HFFc6 (cell line): ENCODE measurements at regions not wholly inside any gene's neighbourhood (a gene's known extent, or its start where the extent isn't known, plus 50 kb on each side); places are given as distances from the start of the nearest gene placed in this dataset.

Experiments
- DNase-seq: peaks from one replicate; pipeline ENCODE4 v3.0.0-alpha.2; 2018
- H3K27ac Mint-ChIP-seq: 2 replicates; pipeline ENCODE4 v1.8.0; 2020; ENCODE audit warnings: mild to moderate bottlenecking, mixed read lengths
- H3K27me3 Mint-ChIP-seq: 2 replicates; pipeline ENCODE4 v1.8.0; 2021; ENCODE audit warnings: mild to moderate bottlenecking, moderate library complexity, mixed read lengths; ENCODE audit not compliant: insufficient read depth
- H3K36me3 Mint-ChIP-seq: 2 replicates; pipeline ENCODE4 v1.8.0; 2021; ENCODE audit warnings: low read depth, mixed read lengths
- H3K4me1 Mint-ChIP-seq: 2 replicates; pipeline ENCODE4 v1.8.0; 2020; ENCODE audit warnings: low read depth, mixed read lengths
- H3K4me3 Mint-ChIP-seq: 2 replicates; pipeline ENCODE4 v1.8.0; 2020; ENCODE audit warnings: mild to moderate bottlenecking, moderate library complexity, mixed read lengths
- H3K9me3 Mint-ChIP-seq: 2 replicates; pipeline ENCODE4 v1.8.0; 2020; ENCODE audit warnings: mild to moderate bottlenecking, mixed read lengths
- TF ChIP-seq, protein P1 (sequence below): fragments of 200-600 bp; sonication (generic); IDR thresholded peaks from 2 replicates; pipeline ENCODE4 v1.5.0; 2021; ENCODE audit warnings: antibody characterized with exemption, mild to moderate bottlenecking

DNA sequence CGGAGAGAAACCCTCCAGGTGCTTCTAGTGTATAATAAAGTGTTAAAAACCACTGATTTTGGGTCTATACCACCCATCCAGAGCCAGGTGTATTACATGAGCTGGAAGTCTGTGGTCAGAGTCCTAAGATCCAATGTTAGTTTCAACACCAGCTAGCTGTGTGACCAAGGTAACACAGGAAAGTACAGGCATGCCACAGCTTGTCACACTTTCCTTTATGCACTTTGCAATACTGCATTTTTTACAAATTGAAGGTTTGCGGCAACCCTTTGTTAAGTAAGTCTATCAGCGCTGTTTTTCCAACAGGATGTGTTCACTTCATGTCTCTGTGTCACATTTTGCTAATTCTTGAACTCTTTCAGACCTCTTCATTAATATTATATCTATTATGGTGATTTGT is 201.3 kb upstream of the PRICKLE2 start:
- peaks cover 23% of the 10 kb centered on the region for H3K27me3 Mint-ChIP-seq

DNA sequence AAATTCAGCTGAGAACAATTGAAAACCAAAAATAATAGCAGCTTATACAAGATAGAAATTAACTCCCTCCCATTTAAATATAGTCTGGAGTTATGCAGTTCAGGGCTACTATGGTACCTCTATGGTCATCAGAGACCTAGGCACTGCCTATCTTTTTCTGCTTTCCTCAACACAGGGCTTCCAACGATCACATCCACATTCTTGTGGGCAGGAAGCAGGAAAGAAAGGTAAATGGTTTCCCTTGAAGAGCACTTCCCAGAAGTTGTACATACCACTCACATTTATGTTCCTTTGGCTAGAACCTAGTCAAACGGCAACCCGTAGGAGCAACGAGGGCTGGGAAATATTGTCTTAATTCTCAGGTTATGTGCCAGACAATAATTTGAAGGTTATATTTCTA is 197.7 kb upstream of the PRICKLE2 start:
- peaks cover 4% of the 10 kb centered on the region for H3K4me1 Mint-ChIP-seq
- H3K36me3 Mint-ChIP-seq, result no peaks in the 10 kb centered on the region
- TF ChIP-seq, protein P1, sequence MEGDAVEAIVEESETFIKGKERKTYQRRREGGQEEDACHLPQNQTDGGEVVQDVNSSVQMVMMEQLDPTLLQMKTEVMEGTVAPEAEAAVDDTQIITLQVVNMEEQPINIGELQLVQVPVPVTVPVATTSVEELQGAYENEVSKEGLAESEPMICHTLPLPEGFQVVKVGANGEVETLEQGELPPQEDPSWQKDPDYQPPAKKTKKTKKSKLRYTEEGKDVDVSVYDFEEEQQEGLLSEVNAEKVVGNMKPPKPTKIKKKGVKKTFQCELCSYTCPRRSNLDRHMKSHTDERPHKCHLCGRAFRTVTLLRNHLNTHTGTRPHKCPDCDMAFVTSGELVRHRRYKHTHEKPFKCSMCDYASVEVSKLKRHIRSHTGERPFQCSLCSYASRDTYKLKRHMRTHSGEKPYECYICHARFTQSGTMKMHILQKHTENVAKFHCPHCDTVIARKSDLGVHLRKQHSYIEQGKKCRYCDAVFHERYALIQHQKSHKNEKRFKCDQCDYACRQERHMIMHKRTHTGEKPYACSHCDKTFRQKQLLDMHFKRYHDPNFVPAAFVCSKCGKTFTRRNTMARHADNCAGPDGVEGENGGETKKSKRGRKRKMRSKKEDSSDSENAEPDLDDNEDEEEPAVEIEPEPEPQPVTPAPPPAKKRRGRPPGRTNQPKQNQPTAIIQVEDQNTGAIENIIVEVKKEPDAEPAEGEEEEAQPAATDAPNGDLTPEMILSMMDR, result no peak
- H3K27ac Mint-ChIP-seq, result no peak overlapping the region
- H3K4me3 Mint-ChIP-seq, result no peak overlapping the region
- H3K27me3 Mint-ChIP-seq, result peaks cover 30% of the 10 kb centered on the region
- H3K9me3 Mint-ChIP-seq, result no peaks in the 10 kb centered on the region
- no peak for DNase-seq

More for the DNA sequence above, 201.3 kb upstream of the PRICKLE2 start:
- no peaks in the 10 kb centered on the region for H3K36me3 Mint-ChIP-seq
- TF ChIP-seq, protein P1, result no peak
- H3K4me1 Mint-ChIP-seq, result no peaks in the 10 kb centered on the region
- no peak overlapping the region for H3K27ac Mint-ChIP-seq
- H3K9me3 Mint-ChIP-seq, result peaks cover 5% of the 10 kb centered on the region; the same call in 1 of the 2 replicates
- no peak overlapping the region for H3K4me3 Mint-ChIP-seq
- no peak for DNase-seq

DNA sequence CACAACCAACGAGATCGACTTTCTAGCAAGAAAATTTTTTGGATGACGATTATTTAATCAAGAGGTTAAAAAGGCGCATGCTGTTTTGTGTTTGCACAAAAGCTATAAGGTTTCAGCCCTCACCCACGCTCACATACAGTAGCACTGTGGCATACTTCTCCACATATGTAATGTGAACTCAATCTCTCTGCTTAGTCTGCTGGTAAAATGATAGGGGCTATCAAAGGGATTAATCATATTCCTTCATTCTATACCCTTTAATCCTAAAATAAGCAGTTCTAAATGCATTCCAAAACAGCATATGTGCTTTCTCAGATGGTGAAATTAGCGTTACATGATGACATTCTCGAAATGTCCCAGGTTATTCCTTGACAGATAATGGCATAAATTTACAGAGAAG is 196.9 kb upstream of the PRICKLE2 start:
- Mint-ChIP-seq H3K27ac (no peak overlapping the region), H3K4me1 (peaks cover 10% of the 10 kb centered on the region), H3K9me3 (no peaks in the 10 kb centered on the region), H3K4me3 (no peak overlapping the region), H3K36me3 (no peaks in the 10 kb centered on the region), H3K27me3 (peaks cover 30% of the 10 kb centered on the region)
- no peak for DNase-seq
- TF ChIP-seq, protein P1, result no peak

DNA sequence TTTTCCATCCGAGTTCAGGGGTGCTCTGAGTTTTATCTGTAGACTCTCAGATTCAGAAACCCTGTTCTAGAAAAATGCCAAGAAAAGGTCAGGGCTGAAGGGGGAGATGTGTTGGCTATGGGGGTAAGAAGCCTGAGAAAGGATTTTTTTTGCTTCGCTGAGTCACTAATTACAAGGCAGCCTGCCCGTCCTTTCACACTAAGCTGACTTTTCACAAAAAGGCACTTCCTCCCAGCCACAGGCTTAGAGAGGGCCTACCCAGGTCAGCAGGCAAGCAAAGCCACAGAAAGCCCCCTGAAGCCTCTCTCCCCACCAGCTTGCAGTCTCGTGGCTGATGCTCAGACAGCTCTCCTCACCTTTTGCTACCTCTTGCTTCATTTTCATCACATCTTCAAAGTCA is 192.6 kb upstream of the PRICKLE2 start:
- H3K4me1 Mint-ChIP-seq, result peaks cover 10% of the 10 kb centered on the region
- no peak for DNase-seq
- no peak overlapping the region for H3K4me3 Mint-ChIP-seq
- no peak overlapping the region for H3K27ac Mint-ChIP-seq
- no peaks in the 10 kb centered on the region for H3K9me3 Mint-ChIP-seq
- H3K27me3 Mint-ChIP-seq, result peaks cover 9% of the 10 kb centered on the region
- no peaks in the 10 kb centered on the region for H3K36me3 Mint-ChIP-seq
- TF ChIP-seq, protein P1, result no peak

DNA sequence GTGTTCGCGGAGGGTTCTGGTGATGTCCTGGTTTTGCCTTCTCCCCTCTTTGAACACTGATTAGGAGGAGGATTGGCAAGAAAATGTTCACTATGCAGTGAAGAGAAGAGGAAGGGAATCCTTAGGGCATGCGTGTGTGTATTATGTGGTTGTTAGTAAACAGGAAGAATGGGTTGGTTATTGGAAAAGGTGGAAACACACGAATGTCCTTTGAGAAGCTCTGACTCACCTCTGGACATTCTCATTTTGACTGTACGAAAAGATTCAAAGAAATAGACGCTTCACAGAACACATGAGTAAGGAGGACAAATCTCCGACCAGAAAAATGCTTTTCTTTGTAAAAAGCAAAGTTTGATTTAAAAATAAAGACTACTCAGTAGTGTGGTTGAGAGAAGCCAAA is 188.8 kb upstream of the PRICKLE2 start:
- H3K27ac Mint-ChIP-seq, result no peak overlapping the region
- peaks cover 16% of the 10 kb centered on the region for H3K4me1 Mint-ChIP-seq
- H3K36me3 Mint-ChIP-seq, result no peaks in the 10 kb centered on the region
- TF ChIP-seq, protein P1, result no peak
- peaks cover 2% of the 10 kb centered on the region for H3K27me3 Mint-ChIP-seq
- no peaks in the 10 kb centered on the region for H3K9me3 Mint-ChIP-seq
- DNase-seq, result no peak
- H3K4me3 Mint-ChIP-seq, result no peak overlapping the region

DNA sequence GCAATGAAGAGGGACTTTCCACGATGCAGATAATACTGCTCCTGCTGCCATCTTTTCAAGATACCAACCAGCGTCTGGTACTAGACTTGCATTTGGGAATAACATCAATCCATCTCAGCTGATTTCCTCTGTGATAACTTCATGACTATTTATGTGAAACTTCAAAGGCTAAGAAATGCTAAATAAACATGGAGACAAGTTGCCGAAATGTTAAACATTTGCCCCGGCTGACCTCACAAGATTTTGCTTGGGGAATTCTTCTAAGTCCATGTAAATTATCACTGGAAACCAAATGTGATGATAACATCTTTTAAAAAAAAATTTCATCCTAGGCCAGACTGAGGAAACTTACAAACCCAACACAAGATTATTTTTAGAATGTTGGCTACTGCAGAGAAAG is 185.8 kb upstream of the PRICKLE2 start:
- TF ChIP-seq, protein P1, result no peak

More for the DNA sequence above, 185.8 kb upstream of the PRICKLE2 start:
- H3K4me1 Mint-ChIP-seq, result peaks cover 13% of the 10 kb centered on the region
- no peaks in the 10 kb centered on the region for H3K9me3 Mint-ChIP-seq
- H3K4me3 Mint-ChIP-seq, result no peak overlapping the region
- DNase-seq, result no peak
- H3K36me3 Mint-ChIP-seq, result no peaks in the 10 kb centered on the region
- peaks cover 3% of the 10 kb centered on the region for H3K27me3 Mint-ChIP-seq
- no peak overlapping the region for H3K27ac Mint-ChIP-seq
